A549 (cell line): ENCODE measurements at regions not wholly inside any gene's neighbourhood (a gene's known extent, or its start where the extent isn't known, plus 50 kb on each side); places are given as distances from the start of the nearest gene placed in this dataset.

Source experiments
- ATAC-seq, 2 experiments: fragments of 200-7000 bp in 1 of 2; fragments of >200 bp in 1 of 2; cut with Nextera tagmentation in 1 of 2; cut with Tn5 transposase in 1 of 2; 3 replicates each; pipeline versions ENCODE4 v1.8.0 to v1.9.1; 2018 to 2020; ENCODE audit warnings: mild to moderate bottlenecking in 1 of 2, moderate library complexity in 1 of 2
- CTCF ChIA-PET: fragments of 300-600 bp; sonication (Branson Sonifier 250); formaldehyde crosslinking; extraction: SDS; loops from one replicate; lab custom pipeline; 2021; ENCODE audit warnings: antibody characterized with exemption, inconsistent platforms; lab: Yijun Ruan, JAX
- POLR2A ChIA-PET: fragments of 350-600 bp; formaldehyde crosslinking; extraction: SDS; loops from one replicate; lab custom pipeline; 2021; ENCODE audit warnings: antibody characterized with exemption, inconsistent platforms; lab: Yijun Ruan, JAX
- DNase-seq, 2 experiments: peaks; one replicate each; pipeline versions ENCODE4 v3.0.0 to v3.0.0-alpha.2; 2011 to 2016; ENCODE audit warnings: low read depth in 1 of 2, low spot score in 1 of 2
- FAIRE-seq: peaks from 2 replicates; lab custom pipeline; 2011; peaks lifted over from hg19 to GRCh38; lab: Jason Lieb, UNC
- H3K27ac ChIP-seq, 2 experiments: fragments of >200 bp; sonication (Bioruptor Twin); formaldehyde crosslinking; 3 replicates each; pipeline ENCODE4 v1.5.1; 2016 to 2017
- H3K4me1 ChIP-seq: fragments of >200 bp; sonication (Bioruptor Twin); formaldehyde crosslinking; 3 replicates; pipeline ENCODE4 v1.6.1; 2016
- H3K4me2 ChIP-seq: fragments of >200 bp; sonication (Bioruptor Twin); formaldehyde crosslinking; 3 replicates; pipeline ENCODE4 v1.6.1; 2016
- H3K4me3 ChIP-seq: fragments of >200 bp; sonication (Bioruptor Twin); formaldehyde crosslinking; 3 replicates; pipeline ENCODE4 v1.5.1; 2016
- H3K9me3 ChIP-seq: fragments of >200 bp; sonication (Bioruptor Twin); formaldehyde crosslinking; 3 replicates; pipeline ENCODE4 v1.6.1; 2016
- BCL3 ChIP-seq: fragments of >200 bp; sonication (Bioruptor Twin); formaldehyde crosslinking; IDR thresholded peaks from 3 replicates; pipeline ENCODE4 v1.6.1; 2016
- CBX8 ChIP-seq: fragments of 200-600 bp; sonication (generic); IDR thresholded peaks from 2 replicates; pipeline ENCODE4 v1.6.1; 2016
- CHD2 ChIP-seq: fragments of 150-350 bp; IDR thresholded peaks from 2 replicates; pipeline ENCODE4 v1.6.1; 2014; ENCODE audit warnings: low read length; ENCODE audit not compliant: partially characterized antibody
- CTCF ChIP-seq: fragments of >200 bp; sonication (Bioruptor Twin); formaldehyde crosslinking; IDR thresholded peaks from 3 replicates; pipeline ENCODE4 v1.5.1; 2016
- E2F6 ChIP-seq: IDR thresholded peaks from 2 replicates; pipeline ENCODE4 v1.6.1; 2012; ENCODE audit warnings: low read depth, borderline replicate concordance
- EHMT2 ChIP-seq: fragments of 200-600 bp; sonication (generic); IDR thresholded peaks from 2 replicates; pipeline ENCODE4 v1.6.1; 2016; ENCODE audit warnings: antibody characterized with exemption, low read depth, mild to moderate bottlenecking, moderate library complexity
- ELK1 ChIP-seq: fragments of 150-350 bp; IDR thresholded peaks from 2 replicates; pipeline ENCODE4 v1.6.1; 2014; ENCODE audit warnings: low read depth, mild to moderate bottlenecking, low read length
- EP300 ChIP-seq, 2 experiments: fragments of >200 bp; sonication (Bioruptor Twin); formaldehyde crosslinking; IDR thresholded peaks; 2 replicates in 1 of 2; 3 replicates in 1 of 2; pipeline ENCODE4 v1.6.1; 2016 to 2017
- ESRRA ChIP-seq: fragments of 150-350 bp; IDR thresholded peaks from 2 replicates; pipeline ENCODE4 v1.6.1; 2014; ENCODE audit warnings: mild to moderate bottlenecking, low read length, borderline replicate concordance
- FOSB ChIP-seq: fragments of 250-450 bp; sonication (Bioruptor Pico); IDR thresholded peaks from 2 replicates; pipeline ENCODE4 v1.5.0; 2020; ENCODE audit warnings: mild to moderate bottlenecking, moderate library complexity
- FOSL2 ChIP-seq, 2 experiments: fragments of 450-650 bp in 1 of 2; fragments of >200 bp in 1 of 2; sonication (Bioruptor Twin) in 1 of 2; formaldehyde crosslinking; IDR thresholded peaks; 2 replicates each; pipeline versions ENCODE4 v1.5.0 to v1.6.1; 2016 to 2020; ENCODE audit warnings: mild to moderate bottlenecking in 1 of 2, moderate library complexity in 1 of 2
- FOXS1 ChIP-seq: fragments of 250-450 bp; sonication (Bioruptor Pico); IDR thresholded peaks from 2 replicates; pipeline ENCODE4 v1.5.0; 2020; ENCODE audit warnings: mild to moderate bottlenecking, moderate library complexity
- HEYL ChIP-seq: fragments of 250-450 bp; sonication (Bioruptor Pico); IDR thresholded peaks from 2 replicates; pipeline ENCODE4 v1.8.0; 2021; ENCODE audit warnings: mild to moderate bottlenecking, moderate library complexity
- HOXB13 ChIP-seq: fragments of 250-450 bp; sonication (Bioruptor Pico); IDR thresholded peaks from 2 replicates; pipeline ENCODE4 v1.5.0; 2020; ENCODE audit warnings: low read depth, mild to moderate bottlenecking, moderate library complexity
- JUN ChIP-seq, 2 experiments: fragments of >200 bp; sonication (Bioruptor Twin); formaldehyde crosslinking; IDR thresholded peaks; 2 replicates in 1 of 2; 3 replicates in 1 of 2; pipeline ENCODE4 v1.6.1; 2016 to 2017
- JUNB ChIP-seq: fragments of >200 bp; sonication (Bioruptor Twin); formaldehyde crosslinking; IDR thresholded peaks from 2 replicates; pipeline ENCODE4 v1.6.1; 2016
- KDM1A ChIP-seq: fragments of 200-600 bp; sonication (generic); IDR thresholded peaks from 2 replicates; pipeline ENCODE4 v1.6.1; 2016; ENCODE audit warnings: low read depth, mild to moderate bottlenecking
- MAX ChIP-seq: IDR thresholded peaks from 2 replicates; pipeline ENCODE4 v1.6.1; 2012
- NPAS2 ChIP-seq: fragments of 250-450 bp; sonication (Bioruptor Pico); IDR thresholded peaks from 2 replicates; pipeline ENCODE4 v1.8.0; 2022; ENCODE audit warnings: mild to moderate bottlenecking, moderate library complexity, borderline replicate concordance
- PHF8 ChIP-seq: fragments of 200-600 bp; sonication (generic); IDR thresholded peaks from 2 replicates; pipeline ENCODE4 v1.6.1; 2016; ENCODE audit warnings: low read depth, mild to moderate bottlenecking, antibody characterized with exemption, moderate library complexity, borderline replicate concordance
- POLR2AphosphoS2 ChIP-seq: conservative IDR thresholded peaks from 2 replicates; pipeline ENCODE4 v1.6.1; 2012; ENCODE audit warnings: low read length, improper control_type of control experiment, inconsistent platforms
- RAD21 ChIP-seq, 2 experiments: fragments of >200 bp in 1 of 2; sonication (Bioruptor Twin) in 1 of 2; formaldehyde crosslinking in 1 of 2; IDR thresholded peaks in 1 of 2; conservative IDR thresholded peaks in 1 of 2; 2 replicates in 1 of 2; 3 replicates in 1 of 2; pipeline ENCODE4 v1.6.1; 2012 to 2018; ENCODE audit warnings: inconsistent platforms in 1 of 2
- SMC3 ChIP-seq: fragments of >200 bp; sonication (Bioruptor Twin); formaldehyde crosslinking; IDR thresholded peaks from 3 replicates; pipeline ENCODE4 v1.6.1; 2018; ENCODE audit warnings: inconsistent platforms
- TP53 ChIP-seq: fragments of 250-450 bp; sonication (Bioruptor Pico); IDR thresholded peaks from 2 replicates; pipeline ENCODE4 v1.5.0; 2021; ENCODE audit warnings: mild to moderate bottlenecking, moderate library complexity
- ZSCAN20 ChIP-seq: fragments of 250-450 bp; sonication (Bioruptor Pico); IDR thresholded peaks from 2 replicates; pipeline ENCODE4 v1.8.0; 2022; ENCODE audit warnings: mild to moderate bottlenecking, moderate library complexity
- WGBS: methylation state at CpG from one replicate; pipeline ENCODE4 v1.1.6; 2017; ENCODE audit errors: missing lambda C conversion rate; 5-methylcytosine and 5-hydroxymethylcytosine counted together

GRCh38 chr2:33949371-33949770, 350.3 kb upstream of the FAM98A start:
- no peak for DNase-seq
- ChIA-PET CTCF (no interaction called here), POLR2A (no interaction called here)
- no peak for ATAC-seq
- no peak for FAIRE-seq
- H3K4me3 ChIP-seq = no peak overlapping the region
- no peak overlapping the region for H3K27ac ChIP-seq
- no peaks in the 10 kb centered on the region for H3K4me1 ChIP-seq
- H3K9me3 ChIP-seq = no peaks in the 10 kb centered on the region
- H3K4me2 ChIP-seq = no peak overlapping the region
- TF ChIP-seq BCL3 (no peak), FOSB (CRISPR knock-in tag) (no peak), HEYL (CRISPR knock-in tag) (no peak), KDM1A (no peak), RAD21 (conservative IDR thresholded peaks at IDR 0.05 in 1 of 2, IDR thresholded peaks at IDR 0.05 in 1 of 2) (no peak), JUN (IDR thresholded peaks at IDR 0.05) (no peak), FOXS1 (no peak), CBX8 (no peak), POLR2AphosphoS2 (no peak), PHF8 (no peak), FOSL2 (IDR thresholded peaks at IDR 0.05) (no peak), FOSL2 (CRISPR knock-in tag; IDR thresholded peaks at IDR 0.05) (no peak), JUNB (no peak), ESRRA (no peak), EHMT2 (no peak), NPAS2 (no peak)

GRCh38 chr2:33946193-33946592, 347.1 kb upstream of the FAM98A start:
- TF ChIP-seq TP53 (CRISPR knock-in tag) (no peak), MAX (no peak), ZSCAN20 (CRISPR knock-in tag) (no peak), CHD2 (no peak), CTCF (no peak), SMC3 (no peak), E2F6 (no peak), HOXB13 (no peak), JUN (IDR thresholded peaks at IDR 0.05) (no peak), ELK1 (no peak), EP300 (IDR thresholded peaks at IDR 0.05) (no peak)
- H3K27ac ChIP-seq = no peak overlapping the region
- DNase-seq = no peak
- FAIRE-seq = no peak
- ATAC-seq = no peak
- CTCF ChIA-PET = no interaction called here
- H3K4me1 ChIP-seq = no peaks in the 10 kb centered on the region
- WGBS = 40% methylated on average over 4 of the region's 4 CpGs
- H3K9me3 ChIP-seq = no peaks in the 10 kb centered on the region
- POLR2A ChIA-PET = no interaction called here
- no peak overlapping the region for H3K4me3 ChIP-seq
- H3K4me2 ChIP-seq = no peak overlapping the region
